Activated naive CD8-positive, alpha-beta T cell treated with anti-CD3 and anti-CD28 coated beads, Interleukin-2, amount 50 U/mL, for 24 hours (primary cell): ENCODE measurements at regions not wholly inside any gene's neighbourhood (a gene's known extent, or its start where the extent isn't known, plus 50 kb on each side); places are given as distances from the start of the nearest gene placed in this dataset.
A peak's percentile ranks its signal among the peaks of the same experiment; 100 is the strongest.
"Not testable (repeated sequence)": the region's sequence is repeated elsewhere in the genome, so short reads cannot be mapped to it uniquely, and the experiment has no call there.

ENCODE experiments used
- ATAC-seq: fragments of 150-1000 bp; cut with Tn5 transposase; one replicate; pipeline ENCODE4 v1.10.0; 2021
- DNase-seq: peaks from one replicate; pipeline ENCODE4 v3.0.0; 2021
- H3K27ac Mint-ChIP-seq: one replicate; pipeline ENCODE4 v1.8.0; 2021; ENCODE audit warnings: mild to moderate bottlenecking, mixed read lengths
- H3K27me3 Mint-ChIP-seq: one replicate; pipeline ENCODE4 v1.8.0; 2021; ENCODE audit warnings: mixed read lengths
- H3K36me3 Mint-ChIP-seq: one replicate; pipeline ENCODE4 v1.8.0; 2021; ENCODE audit warnings: low read depth, mixed read lengths
- H3K4me1 Mint-ChIP-seq: one replicate; pipeline ENCODE4 v1.8.0; 2021; ENCODE audit warnings: mixed read lengths
- H3K4me3 Mint-ChIP-seq: one replicate; pipeline ENCODE4 v1.8.0; 2021; ENCODE audit warnings: mild to moderate bottlenecking, moderate library complexity, mixed read lengths
- H3K9me3 Mint-ChIP-seq: one replicate; pipeline ENCODE4 v1.8.0; 2021; ENCODE audit warnings: mixed read lengths

DNA sequence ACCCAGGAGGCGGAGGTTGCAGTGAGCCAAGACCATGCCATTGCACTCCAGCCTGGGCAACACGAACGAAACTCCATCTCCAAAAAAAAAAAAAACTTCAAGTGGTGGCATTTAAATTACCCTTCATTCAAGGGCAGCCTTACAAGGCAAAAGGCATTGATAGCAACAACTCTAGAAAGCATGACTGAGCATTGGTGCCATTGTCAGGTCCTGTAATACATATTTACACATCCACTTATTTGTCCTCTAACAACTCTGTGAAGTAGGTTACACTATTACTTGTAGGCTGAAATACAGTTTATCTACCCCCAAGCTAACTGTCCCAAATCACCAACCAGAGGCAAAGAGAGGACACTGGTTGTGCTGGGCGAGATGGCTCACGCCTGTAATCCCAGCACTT, 52.7 kb upstream of the LARP1 start:
- H3K36me3 Mint-ChIP-seq: no peaks in the 10 kb centered on the region
- no peaks in the 10 kb centered on the region for H3K27me3 Mint-ChIP-seq
- no peaks in the 10 kb centered on the region for H3K9me3 Mint-ChIP-seq
- ATAC-seq: no peak
- no peak for DNase-seq
- no peak overlapping the region for H3K27ac Mint-ChIP-seq
- H3K4me1 Mint-ChIP-seq: no peaks in the 10 kb centered on the region
- no peak overlapping the region for H3K4me3 Mint-ChIP-seq

DNA sequence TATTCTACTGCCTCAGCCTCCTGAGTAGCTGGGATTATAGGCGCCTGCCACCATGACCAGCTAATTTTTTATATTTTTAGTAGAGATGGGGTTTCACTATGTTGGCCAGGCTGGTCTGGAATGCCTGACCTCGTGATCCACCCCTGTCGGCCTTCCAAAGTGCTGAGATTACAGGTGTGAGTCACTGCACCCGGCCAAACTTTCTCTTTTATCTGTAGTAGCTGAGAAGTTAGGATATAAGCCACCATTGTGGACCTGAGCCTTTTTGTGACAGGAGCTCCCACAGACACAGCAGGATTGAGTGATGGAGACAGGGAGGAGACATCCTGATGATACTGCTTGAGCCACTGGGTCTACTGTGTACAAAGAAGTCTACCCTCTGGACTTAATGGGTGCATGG, 53.5 kb upstream of the LARP1 start:
- H3K27ac Mint-ChIP-seq, H3K4me1 Mint-ChIP-seq, H3K4me3 Mint-ChIP-seq, ATAC-seq, DNase-seq, H3K9me3 Mint-ChIP-seq, H3K27me3 Mint-ChIP-seq, H3K36me3 Mint-ChIP-seq: not testable (repeated sequence)

DNA sequence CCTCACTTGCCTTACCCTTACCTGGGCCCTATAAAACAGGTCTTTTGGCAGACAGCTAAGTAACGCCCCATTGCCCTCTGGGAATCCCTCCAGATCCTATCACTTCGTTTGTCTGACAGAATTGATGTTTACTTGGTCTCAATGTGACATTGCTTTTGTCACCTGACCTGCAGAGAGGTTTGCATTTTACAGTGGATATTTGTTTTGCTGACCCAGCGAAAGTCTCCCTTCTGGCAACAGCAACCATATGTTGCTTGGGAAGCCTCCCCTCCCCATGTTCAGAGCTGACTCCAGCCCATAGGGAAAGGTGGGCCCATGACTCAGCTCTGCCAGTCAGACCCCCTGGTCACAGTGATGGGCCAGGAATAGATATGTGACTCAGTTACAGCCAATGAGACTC, 54.0 kb upstream of the LARP1 start:
- no peak for DNase-seq
- Mint-ChIP-seq H3K4me1 (no peaks in the 10 kb centered on the region), H3K4me3 (no peak overlapping the region), H3K9me3 (no peaks in the 10 kb centered on the region), H3K27ac (no peak overlapping the region), H3K27me3 (no peaks in the 10 kb centered on the region), H3K36me3 (no peaks in the 10 kb centered on the region)
- ATAC-seq: no peak

- H3K27me3 Mint-ChIP-seq, H3K9me3 Mint-ChIP-seq, H3K4me1 Mint-ChIP-seq, H3K36me3 Mint-ChIP-seq, H3K4me3 Mint-ChIP-seq, DNase-seq, ATAC-seq, H3K27ac Mint-ChIP-seq: not testable (repeated sequence)
Observed at GRCh38 chr5:154700289-154700928, 54.8 kb upstream of the LARP1 start.

GRCh38 chr5:154698763-154699162, 56.4 kb upstream of the LARP1 start:
- no peak overlapping the region for H3K4me3 Mint-ChIP-seq
- H3K36me3 Mint-ChIP-seq: no peaks in the 10 kb centered on the region
- H3K27me3 Mint-ChIP-seq: no peaks in the 10 kb centered on the region
- DNase-seq (no peak), ATAC-seq (no peak)
- H3K9me3 Mint-ChIP-seq: no peaks in the 10 kb centered on the region
- H3K4me1 Mint-ChIP-seq: no peaks in the 10 kb centered on the region
- no peak overlapping the region for H3K27ac Mint-ChIP-seq

- H3K36me3 Mint-ChIP-seq: no peaks in the 10 kb centered on the region
- DNase-seq (no peak), ATAC-seq (no peak)
- no peaks in the 10 kb centered on the region for H3K4me1 Mint-ChIP-seq
- no peaks in the 10 kb centered on the region for H3K27me3 Mint-ChIP-seq
- H3K4me3 Mint-ChIP-seq: no peak overlapping the region
- H3K27ac Mint-ChIP-seq: no peak overlapping the region
- H3K9me3 Mint-ChIP-seq: no peaks in the 10 kb centered on the region
Observed at GRCh38 chr5:154697371-154697770, 57.8 kb upstream of the LARP1 start.

DNA sequence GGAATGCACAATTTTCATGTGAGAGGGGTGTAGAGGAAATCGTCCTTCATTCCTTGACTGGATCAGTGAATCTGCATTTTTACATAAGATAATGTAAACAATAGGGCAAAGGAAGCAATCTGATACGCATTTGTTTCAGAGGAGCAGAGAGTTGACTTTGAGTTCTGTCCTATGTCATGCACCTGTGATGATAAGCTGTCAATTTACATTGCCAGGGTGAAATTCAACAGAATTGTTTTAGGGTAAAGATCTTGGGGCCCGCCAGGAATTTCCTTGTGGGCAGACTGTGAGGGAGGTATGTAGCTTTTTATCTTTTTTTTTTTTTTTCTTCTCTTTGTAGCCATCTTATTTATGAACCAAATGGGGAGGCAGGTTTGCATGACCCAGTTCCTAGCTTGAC, 58.3 kb upstream of the LARP1 start:
- Mint-ChIP-seq H3K4me1 (no peaks in the 10 kb centered on the region), H3K27ac (no peak overlapping the region), H3K27me3 (no peaks in the 10 kb centered on the region), H3K36me3 (no peaks in the 10 kb centered on the region), H3K4me3 (no peak overlapping the region), H3K9me3 (no peaks in the 10 kb centered on the region)
- ATAC-seq (no peak), DNase-seq (no peak)

GRCh38 chr5:154694159-154694558, 61.0 kb upstream of the LARP1 start:
- no peak overlapping the region for H3K27ac Mint-ChIP-seq

GRCh38 chr5:154690488-154690887, 64.7 kb upstream of the LARP1 start:
- Mint-ChIP-seq H3K4me3 (no peak overlapping the region), H3K9me3 (no peaks in the 10 kb centered on the region), H3K36me3 (no peaks in the 10 kb centered on the region), H3K4me1 (no peaks in the 10 kb centered on the region), H3K27me3 (no peaks in the 10 kb centered on the region), H3K27ac (no peak overlapping the region)
- DNase-seq (no peak), ATAC-seq (no peak)

More at GRCh38 chr5:154694159-154694558, 61.0 kb upstream of the LARP1 start:
- Mint-ChIP-seq H3K4me3 (no peak overlapping the region), H3K36me3 (no peaks in the 10 kb centered on the region), H3K4me1 (no peaks in the 10 kb centered on the region), H3K9me3 (no peaks in the 10 kb centered on the region), H3K27me3 (no peaks in the 10 kb centered on the region)
- no peak for DNase-seq
- no peak for ATAC-seq

- no peak overlapping the region for H3K4me3 Mint-ChIP-seq
- no peaks in the 10 kb centered on the region for H3K36me3 Mint-ChIP-seq
- DNase-seq: no peak
- H3K9me3 Mint-ChIP-seq: no peaks in the 10 kb centered on the region
- ATAC-seq: no peak
- peaks cover 7% of the 10 kb centered on the region for H3K27me3 Mint-ChIP-seq
- no peak overlapping the region for H3K27ac Mint-ChIP-seq
- peaks cover 6% of the 10 kb centered on the region for H3K4me1 Mint-ChIP-seq
Observed at GRCh38 chr5:154686490-154686889, 68.7 kb upstream of the LARP1 start.

- H3K36me3 Mint-ChIP-seq: no peaks in the 10 kb centered on the region
- peak; percentile 4 for ATAC-seq
- no peaks in the 10 kb centered on the region for H3K9me3 Mint-ChIP-seq
- peaks cover 6% of the 10 kb centered on the region for H3K4me1 Mint-ChIP-seq
- peaks cover 7% of the 10 kb centered on the region for H3K27me3 Mint-ChIP-seq
- no peak for DNase-seq
- no peak overlapping the region for H3K27ac Mint-ChIP-seq
- peak overlapping the region; percentile 48 for H3K4me3 Mint-ChIP-seq
Observed at GRCh38 chr5:154683101-154683880, 71.9 kb upstream of the LARP1 start.

DNA sequence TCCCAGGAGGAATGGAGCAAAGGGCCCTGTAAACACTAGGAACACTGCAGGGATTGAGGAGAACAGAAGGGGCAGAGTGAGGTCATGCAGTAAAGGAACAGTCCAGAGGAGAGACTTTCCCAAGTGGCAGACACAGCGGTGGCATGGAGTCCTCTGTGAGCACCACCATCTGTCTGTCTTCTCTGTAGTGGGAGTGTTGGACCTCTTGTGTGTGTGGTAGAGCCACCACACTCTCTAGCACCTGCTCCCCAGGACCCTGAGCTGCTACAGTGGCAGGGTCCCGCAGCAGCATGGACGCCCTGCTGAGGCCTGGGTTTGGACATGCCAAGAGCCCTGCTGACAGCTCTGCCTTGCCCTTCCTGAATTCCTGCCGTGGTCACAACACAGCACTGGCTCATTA, 75.7 kb upstream of the LARP1 start:
- DNase-seq (no peak), ATAC-seq (no peak)
- Mint-ChIP-seq H3K4me1 (peaks cover 6% of the 10 kb centered on the region), H3K9me3 (no peaks in the 10 kb centered on the region), H3K27me3 (peaks cover 7% of the 10 kb centered on the region), H3K4me3 (no peak overlapping the region), H3K36me3 (no peaks in the 10 kb centered on the region), H3K27ac (no peak overlapping the region)

- Mint-ChIP-seq H3K4me3 (no peak overlapping the region), H3K27me3 (no peaks in the 10 kb centered on the region), H3K36me3 (no peaks in the 10 kb centered on the region), H3K27ac (no peak overlapping the region), H3K9me3 (no peaks in the 10 kb centered on the region), H3K4me1 (no peaks in the 10 kb centered on the region)
- no peak for DNase-seq
- no peak for ATAC-seq
Observed at GRCh38 chr5:154677921-154678320, 77.3 kb upstream of the LARP1 start.

- DNase-seq: no peak
- Mint-ChIP-seq H3K27me3 (no peaks in the 10 kb centered on the region), H3K4me1 (no peaks in the 10 kb centered on the region), H3K4me3 (no peak overlapping the region), H3K9me3 (no peaks in the 10 kb centered on the region), H3K36me3 (no peaks in the 10 kb centered on the region), H3K27ac (no peak overlapping the region)
- ATAC-seq: no peak
Observed at GRCh38 chr5:154676508-154676907, 78.7 kb upstream of the LARP1 start.

DNA sequence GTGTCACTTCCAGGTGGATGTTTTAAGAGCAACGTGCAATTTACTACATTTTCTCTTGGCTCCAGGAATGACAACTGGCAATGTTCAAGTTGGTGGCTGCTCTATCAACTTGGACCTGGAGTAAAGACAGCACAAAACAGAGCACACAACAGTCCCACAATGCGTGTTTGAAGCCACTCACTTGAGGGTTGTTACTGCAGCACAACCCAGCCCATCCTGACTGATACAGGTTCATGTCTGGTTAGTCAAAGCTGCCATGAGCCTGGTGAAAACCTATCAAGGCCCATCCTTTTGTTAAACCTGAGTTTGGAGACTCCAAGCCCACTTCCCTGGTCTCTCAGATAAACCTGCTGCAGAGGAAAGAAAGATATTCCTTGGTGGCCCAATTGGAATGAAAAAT, 81.1 kb upstream of the LARP1 start:
- Mint-ChIP-seq H3K27me3 (no peaks in the 10 kb centered on the region), H3K4me3 (no peak overlapping the region), H3K27ac (no peak overlapping the region), H3K9me3 (no peaks in the 10 kb centered on the region), H3K4me1 (no peaks in the 10 kb centered on the region), H3K36me3 (no peaks in the 10 kb centered on the region)
- DNase-seq: no peak
- ATAC-seq: no peak
